HFFc6 (cell line): ENCODE measurements at regions not wholly inside any gene's neighbourhood (a gene's known extent, or its start where the extent isn't known, plus 50 kb on each side); places are given as distances from the start of the nearest gene placed in this dataset.

Source experiments
- DNase-seq: peaks from one replicate; pipeline ENCODE4 v3.0.0-alpha.2; 2018
- H3K27ac Mint-ChIP-seq: 2 replicates; pipeline ENCODE4 v1.8.0; 2020; ENCODE audit warnings: mild to moderate bottlenecking, mixed read lengths
- H3K27me3 Mint-ChIP-seq: 2 replicates; pipeline ENCODE4 v1.8.0; 2021; ENCODE audit warnings: mild to moderate bottlenecking, moderate library complexity, mixed read lengths; ENCODE audit not compliant: insufficient read depth
- H3K36me3 Mint-ChIP-seq: 2 replicates; pipeline ENCODE4 v1.8.0; 2021; ENCODE audit warnings: low read depth, mixed read lengths
- H3K4me1 Mint-ChIP-seq: 2 replicates; pipeline ENCODE4 v1.8.0; 2020; ENCODE audit warnings: low read depth, mixed read lengths
- H3K4me3 Mint-ChIP-seq: 2 replicates; pipeline ENCODE4 v1.8.0; 2020; ENCODE audit warnings: mild to moderate bottlenecking, moderate library complexity, mixed read lengths
- H3K9me3 Mint-ChIP-seq: 2 replicates; pipeline ENCODE4 v1.8.0; 2020; ENCODE audit warnings: mild to moderate bottlenecking, mixed read lengths
- TF ChIP-seq, protein P1 (sequence below): fragments of 200-600 bp; sonication (generic); IDR thresholded peaks from 2 replicates; pipeline ENCODE4 v1.5.0; 2021; ENCODE audit warnings: antibody characterized with exemption, mild to moderate bottlenecking

GRCh38 chr7:119102291-119102690 is 877.8 kb downstream of the ANKRD7 start:
- Mint-ChIP-seq H3K4me3 (no peak overlapping the region), H3K36me3 (no peaks in the 10 kb centered on the region), H3K27ac (no peak overlapping the region), H3K4me1 (no peaks in the 10 kb centered on the region), H3K9me3 (peaks cover 54% of the 10 kb centered on the region), H3K27me3 (no peaks in the 10 kb centered on the region)
- no peak for DNase-seq
- TF ChIP-seq, protein P1, sequence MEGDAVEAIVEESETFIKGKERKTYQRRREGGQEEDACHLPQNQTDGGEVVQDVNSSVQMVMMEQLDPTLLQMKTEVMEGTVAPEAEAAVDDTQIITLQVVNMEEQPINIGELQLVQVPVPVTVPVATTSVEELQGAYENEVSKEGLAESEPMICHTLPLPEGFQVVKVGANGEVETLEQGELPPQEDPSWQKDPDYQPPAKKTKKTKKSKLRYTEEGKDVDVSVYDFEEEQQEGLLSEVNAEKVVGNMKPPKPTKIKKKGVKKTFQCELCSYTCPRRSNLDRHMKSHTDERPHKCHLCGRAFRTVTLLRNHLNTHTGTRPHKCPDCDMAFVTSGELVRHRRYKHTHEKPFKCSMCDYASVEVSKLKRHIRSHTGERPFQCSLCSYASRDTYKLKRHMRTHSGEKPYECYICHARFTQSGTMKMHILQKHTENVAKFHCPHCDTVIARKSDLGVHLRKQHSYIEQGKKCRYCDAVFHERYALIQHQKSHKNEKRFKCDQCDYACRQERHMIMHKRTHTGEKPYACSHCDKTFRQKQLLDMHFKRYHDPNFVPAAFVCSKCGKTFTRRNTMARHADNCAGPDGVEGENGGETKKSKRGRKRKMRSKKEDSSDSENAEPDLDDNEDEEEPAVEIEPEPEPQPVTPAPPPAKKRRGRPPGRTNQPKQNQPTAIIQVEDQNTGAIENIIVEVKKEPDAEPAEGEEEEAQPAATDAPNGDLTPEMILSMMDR: no peak

- Mint-ChIP-seq H3K27me3 (no peaks in the 10 kb centered on the region), H3K9me3 (peaks cover 62% of the 10 kb centered on the region), H3K36me3 (no peaks in the 10 kb centered on the region), H3K27ac (no peak overlapping the region), H3K4me1 (no peaks in the 10 kb centered on the region), H3K4me3 (no peak overlapping the region)
- no peak for DNase-seq
- TF ChIP-seq, protein P1: no peak
Measured at GRCh38 chr7:119105381-119105780, 880.9 kb downstream of the ANKRD7 start.

- no peaks in the 10 kb centered on the region for H3K4me1 Mint-ChIP-seq
- no peak overlapping the region for H3K4me3 Mint-ChIP-seq
- no peak for DNase-seq
- H3K36me3 Mint-ChIP-seq: no peaks in the 10 kb centered on the region
- peaks cover 24% of the 10 kb centered on the region for H3K9me3 Mint-ChIP-seq
- TF ChIP-seq, protein P1: no peak
- no peak overlapping the region for H3K27ac Mint-ChIP-seq
- H3K27me3 Mint-ChIP-seq: no peaks in the 10 kb centered on the region
Measured at GRCh38 chr7:119123326-119123725, 898.8 kb downstream of the ANKRD7 start.

GRCh38 chr7:119127706-119128105 is 903.2 kb downstream of the ANKRD7 start:
- Mint-ChIP-seq H3K9me3 (peaks cover 21% of the 10 kb centered on the region), H3K36me3 (no peaks in the 10 kb centered on the region), H3K4me1 (no peaks in the 10 kb centered on the region), H3K27me3 (no peaks in the 10 kb centered on the region), H3K27ac (no peak overlapping the region), H3K4me3 (no peak overlapping the region)
- DNase-seq: no peak
- TF ChIP-seq, protein P1: no peak

- H3K27me3 Mint-ChIP-seq: no peaks in the 10 kb centered on the region
- TF ChIP-seq, protein P1: no peak
- H3K36me3 Mint-ChIP-seq: no peaks in the 10 kb centered on the region
- no peaks in the 10 kb centered on the region for H3K4me1 Mint-ChIP-seq
- no peak for DNase-seq
- no peak overlapping the region for H3K4me3 Mint-ChIP-seq
- H3K27ac Mint-ChIP-seq: no peak overlapping the region
- peaks cover 19% of the 10 kb centered on the region for H3K9me3 Mint-ChIP-seq
Measured at GRCh38 chr7:119132436-119132835, 907.9 kb downstream of the ANKRD7 start.

DNA sequence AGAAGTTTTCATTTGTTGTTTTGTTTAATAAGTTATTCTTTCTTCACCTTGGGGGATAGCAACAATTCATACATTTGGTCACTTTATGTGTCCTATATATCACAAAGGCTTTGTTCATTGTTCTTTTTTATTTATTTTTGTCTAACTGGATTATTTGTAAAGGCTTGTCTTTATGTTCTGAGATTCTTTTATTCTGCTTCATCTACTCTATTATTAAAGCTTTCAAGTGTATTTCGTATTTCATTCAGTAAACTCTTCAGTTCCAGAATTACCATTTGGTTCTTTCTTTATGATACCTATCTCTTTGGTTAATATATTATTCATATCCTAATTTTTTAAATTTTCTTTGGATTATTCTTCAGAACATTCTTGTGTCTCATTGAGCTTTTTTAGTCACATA is 942.9 kb downstream of the ANKRD7 start:
- H3K4me1 Mint-ChIP-seq: no peaks in the 10 kb centered on the region
- H3K27me3 Mint-ChIP-seq: no peaks in the 10 kb centered on the region
- H3K9me3 Mint-ChIP-seq: peaks cover 39% of the 10 kb centered on the region
- H3K36me3 Mint-ChIP-seq: no peaks in the 10 kb centered on the region
- TF ChIP-seq, protein P1: no peak
- no peak overlapping the region for H3K27ac Mint-ChIP-seq
- H3K4me3 Mint-ChIP-seq: no peak overlapping the region
- DNase-seq: no peak
